Effector memory CD8-positive, alpha-beta T cell (primary cell): ENCODE measurements at regions not wholly inside any gene's neighbourhood (a gene's known extent, or its start where the extent isn't known, plus 50 kb on each side); places are given as distances from the start of the nearest gene placed in this dataset.

ENCODE experiments used
- ATAC-seq: fragments of 150-1000 bp; cut with Tn5 transposase; replicated peaks from 2 replicates; pipeline ENCODE4 v1.10.0; 2021; ENCODE audit warnings: mild to moderate bottlenecking, moderate library complexity
- DNase-seq, 3 experiments: peaks; one replicate each; pipeline ENCODE4 v3.0.0; 2021
- H3K27ac Mint-ChIP-seq, 2 donors: one replicate each; pipeline ENCODE4 v1.8.0; 2022; ENCODE audit warnings: mild to moderate bottlenecking in 2 of 2, mixed read lengths in 2 of 2, moderate library complexity in 2 of 2
- H3K27me3 Mint-ChIP-seq, 2 donors: one replicate each; pipeline ENCODE4 v1.8.0; 2022; ENCODE audit warnings: mixed read lengths in 2 of 2
- H3K36me3 Mint-ChIP-seq: one replicate; pipeline ENCODE4 v1.8.0; 2022; ENCODE audit warnings: mild to moderate bottlenecking, moderate library complexity, mixed read lengths; ENCODE audit not compliant: insufficient read depth
- H3K4me1 Mint-ChIP-seq, 2 donors: one replicate each; pipeline ENCODE4 v1.8.0; 2022; ENCODE audit warnings: low read depth in 2 of 2, mixed read lengths in 2 of 2
- H3K4me3 Mint-ChIP-seq, 2 donors: one replicate each; pipeline ENCODE4 v1.8.0; 2022; ENCODE audit warnings: mild to moderate bottlenecking in 2 of 2, mixed read lengths in 2 of 2, moderate library complexity in 2 of 2
- H3K9me3 Mint-ChIP-seq, 2 donors: one replicate each; pipeline ENCODE4 v1.8.0; 2022; ENCODE audit warnings: mixed read lengths in 2 of 2

- H3K9me3 Mint-ChIP-seq: peaks cover 7 to 18% of the 10 kb centered on the region in 2 donors
- H3K27ac Mint-ChIP-seq: no peak overlapping the region
- H3K4me1 Mint-ChIP-seq: no peaks in the 10 kb centered on the region
- DNase-seq: no peak
- ATAC-seq: no peak
- no peak overlapping the region for H3K4me3 Mint-ChIP-seq
- H3K27me3 Mint-ChIP-seq: peaks cover 0 to 9% of the 10 kb centered on the region in 2 donors
- H3K36me3 Mint-ChIP-seq: no peaks in the 10 kb centered on the region
Observed at GRCh38 chr11:129573161-129573560, 197.5 kb downstream of the BARX2 start.

GRCh38 chr11:129574431-129574830, 198.8 kb downstream of the BARX2 start:
- DNase-seq (no peak), ATAC-seq (no peak)
- Mint-ChIP-seq H3K4me3 (no peak overlapping the region), H3K4me1 (no peaks in the 10 kb centered on the region), H3K27ac (no peak overlapping the region), H3K27me3 (peaks cover 6 to 9% of the 10 kb centered on the region in 2 donors), H3K9me3 (peaks cover 4 to 13% of the 10 kb centered on the region in 2 donors), H3K36me3 (no peaks in the 10 kb centered on the region)

- H3K4me3 Mint-ChIP-seq: no peak overlapping the region
- no peaks in the 10 kb centered on the region for H3K36me3 Mint-ChIP-seq
- H3K9me3 Mint-ChIP-seq: peaks cover 4 to 10% of the 10 kb centered on the region in 2 donors
- H3K27me3 Mint-ChIP-seq: peaks cover 6 to 9% of the 10 kb centered on the region in 2 donors
- DNase-seq: no peak
- H3K4me1 Mint-ChIP-seq: no peaks in the 10 kb centered on the region
- no peak for ATAC-seq
- no peak overlapping the region for H3K27ac Mint-ChIP-seq
Observed at GRCh38 chr11:129576652-129577051, 201.0 kb downstream of the BARX2 start.

- DNase-seq (no peak), ATAC-seq (no peak)
- H3K4me3 Mint-ChIP-seq: no peak overlapping the region
- H3K36me3 Mint-ChIP-seq: no peaks in the 10 kb centered on the region
- peaks cover 6 to 9% of the 10 kb centered on the region in 2 donors for H3K27me3 Mint-ChIP-seq
- H3K27ac Mint-ChIP-seq: no peak overlapping the region
- H3K9me3 Mint-ChIP-seq: peaks cover 4 to 10% of the 10 kb centered on the region in 2 donors
- no peaks in the 10 kb centered on the region for H3K4me1 Mint-ChIP-seq
Observed at GRCh38 chr11:129578006-129578405, 202.4 kb downstream of the BARX2 start.

GRCh38 chr11:129580278-129580677, 204.6 kb downstream of the BARX2 start:
- Mint-ChIP-seq H3K36me3 (no peaks in the 10 kb centered on the region), H3K9me3 (peaks cover 4 to 7% of the 10 kb centered on the region in 2 donors), H3K4me1 (no peaks in the 10 kb centered on the region), H3K27ac (no peak overlapping the region), H3K4me3 (no peak overlapping the region), H3K27me3 (peaks cover 6 to 8% of the 10 kb centered on the region in 2 donors)
- DNase-seq: no peak
- no peak for ATAC-seq

- DNase-seq: no peak
- no peak overlapping the region for H3K27ac Mint-ChIP-seq
- no peaks in the 10 kb centered on the region for H3K36me3 Mint-ChIP-seq
- no peak overlapping the region for H3K4me3 Mint-ChIP-seq
- ATAC-seq: no peak
- H3K4me1 Mint-ChIP-seq: no peaks in the 10 kb centered on the region
- peaks cover 0 to 1% of the 10 kb centered on the region in 2 donors for H3K9me3 Mint-ChIP-seq
- no peaks in the 10 kb centered on the region for H3K27me3 Mint-ChIP-seq
Observed at GRCh38 chr11:129584316-129584715, 208.7 kb downstream of the BARX2 start.

- no peak overlapping the region for H3K4me3 Mint-ChIP-seq
- no peak for DNase-seq
Observed at GRCh38 chr11:129589190-129589860, 213.7 kb downstream of the BARX2 start.

GRCh38 chr11:129590030-129590752, 214.5 kb downstream of the BARX2 start:
- DNase-seq (no peak), ATAC-seq (no peak)
- no peak overlapping the region for H3K4me3 Mint-ChIP-seq
- no peaks in the 10 kb centered on the region for H3K36me3 Mint-ChIP-seq
- no peaks in the 10 kb centered on the region for H3K27me3 Mint-ChIP-seq
- H3K27ac Mint-ChIP-seq: no peak overlapping the region
- no peaks in the 10 kb centered on the region for H3K9me3 Mint-ChIP-seq
- H3K4me1 Mint-ChIP-seq: no peaks in the 10 kb centered on the region

More at GRCh38 chr11:129589190-129589860, 213.7 kb downstream of the BARX2 start:
- Mint-ChIP-seq H3K27ac (no peak overlapping the region), H3K9me3 (no peaks in the 10 kb centered on the region), H3K4me1 (no peaks in the 10 kb centered on the region), H3K27me3 (no peaks in the 10 kb centered on the region), H3K36me3 (no peaks in the 10 kb centered on the region)
- no peak for ATAC-seq

GRCh38 chr11:129590753-129591475, 215.3 kb downstream of the BARX2 start:
- no peak for ATAC-seq
- Mint-ChIP-seq H3K9me3 (no peaks in the 10 kb centered on the region), H3K27me3 (peaks cover 0 to 2% of the 10 kb centered on the region in 2 donors), H3K4me3 (no peak overlapping the region), H3K27ac (no peak overlapping the region), H3K36me3 (no peaks in the 10 kb centered on the region), H3K4me1 (no peaks in the 10 kb centered on the region)
- no peak for DNase-seq

GRCh38 chr11:129591527-129591926, 215.9 kb downstream of the BARX2 start:
- Mint-ChIP-seq H3K36me3 (no peaks in the 10 kb centered on the region), H3K4me3 (no peak overlapping the region), H3K27ac (no peak overlapping the region), H3K4me1 (no peaks in the 10 kb centered on the region), H3K27me3 (peaks cover 2 to 8% of the 10 kb centered on the region in 2 donors), H3K9me3 (peaks cover 0 to 6% of the 10 kb centered on the region in 2 donors)
- ATAC-seq (no peak), DNase-seq (no peak)

- DNase-seq: no peak
- ATAC-seq: no peak
- Mint-ChIP-seq H3K27ac (no peak overlapping the region), H3K4me1 (no peaks in the 10 kb centered on the region), H3K9me3 (peaks cover 0 to 6% of the 10 kb centered on the region in 2 donors), H3K36me3 (no peaks in the 10 kb centered on the region), H3K27me3 (peaks cover 4 to 10% of the 10 kb centered on the region in 2 donors), H3K4me3 (no peak overlapping the region)
Observed at GRCh38 chr11:129592191-129592590, 216.5 kb downstream of the BARX2 start.

- Mint-ChIP-seq H3K9me3 (peaks cover 0 to 6% of the 10 kb centered on the region in 2 donors), H3K4me1 (no peaks in the 10 kb centered on the region), H3K36me3 (no peaks in the 10 kb centered on the region), H3K27ac (no peak overlapping the region), H3K4me3 (no peak overlapping the region), H3K27me3 (peaks cover 4 to 10% of the 10 kb centered on the region in 2 donors)
- DNase-seq: no peak
- no peak for ATAC-seq
Observed at GRCh38 chr11:129593098-129593497, 217.4 kb downstream of the BARX2 start.

GRCh38 chr11:129595038-129595962, 219.7 kb downstream of the BARX2 start:
- H3K27ac Mint-ChIP-seq: no peak overlapping the region
- peaks cover 0 to 6% of the 10 kb centered on the region in 2 donors for H3K9me3 Mint-ChIP-seq
- peaks cover 4 to 20% of the 10 kb centered on the region in 2 donors for H3K27me3 Mint-ChIP-seq
- ATAC-seq: no peak
- no peaks in the 10 kb centered on the region for H3K36me3 Mint-ChIP-seq
- H3K4me3 Mint-ChIP-seq: no peak overlapping the region
- no peak for DNase-seq
- H3K4me1 Mint-ChIP-seq: no peaks in the 10 kb centered on the region
